ENCODE measurements at regions not wholly inside any gene's neighbourhood (a gene's known extent, or its start where the extent isn't known, plus 50 kb on each side); places are given as distances from the start of the nearest gene placed in this dataset.

DNA sequence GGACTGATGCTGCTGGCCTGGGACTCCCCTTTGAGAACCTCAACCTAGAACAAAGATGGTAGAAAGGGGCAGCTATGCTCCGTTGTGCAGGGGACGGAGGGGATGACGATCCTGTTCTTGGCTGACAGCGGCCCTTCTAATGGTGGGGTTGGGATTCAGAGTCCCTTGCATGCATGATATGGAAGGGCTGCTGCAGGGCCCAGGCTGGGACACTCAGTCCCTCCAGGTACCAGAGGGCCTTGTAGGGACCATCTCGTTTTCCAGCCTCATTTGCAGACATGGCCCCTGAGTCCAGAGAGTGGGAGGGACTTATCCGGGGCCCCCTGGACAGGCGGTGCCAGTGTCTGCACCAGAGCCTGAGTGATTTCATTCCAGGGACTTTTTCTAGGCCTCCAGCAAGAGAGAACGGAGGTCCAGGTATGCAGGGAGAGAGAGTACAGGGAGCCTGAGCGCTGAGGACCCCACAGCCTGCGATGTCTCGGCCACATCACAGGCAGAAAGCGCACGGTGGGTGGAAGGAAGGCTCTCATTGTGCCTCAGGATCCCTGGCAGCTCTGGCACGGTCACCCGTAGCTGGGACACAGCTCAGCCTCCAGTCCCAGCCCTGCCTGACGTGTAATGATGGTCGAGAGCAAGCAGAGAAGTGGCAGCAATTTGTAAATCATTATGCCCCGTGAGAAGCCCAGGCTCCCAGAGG lies 860.8 kb downstream of the TBC1D22A start:
- TF ChIP-seq FOS (IDR thresholded peaks at IDR 0.05; ENCODE audit: low read depth, low read length) = no peak
- TF ChIP-seq CEBPB (IDR thresholded peaks at IDR 0.05; ENCODE audit: low read depth, low read length) = no peak
- no peak for TF ChIP-seq POLR2A (IDR thresholded peaks at IDR 0.05; ENCODE audit: low read depth, low read length)
- TF ChIP-seq, protein P1, sequence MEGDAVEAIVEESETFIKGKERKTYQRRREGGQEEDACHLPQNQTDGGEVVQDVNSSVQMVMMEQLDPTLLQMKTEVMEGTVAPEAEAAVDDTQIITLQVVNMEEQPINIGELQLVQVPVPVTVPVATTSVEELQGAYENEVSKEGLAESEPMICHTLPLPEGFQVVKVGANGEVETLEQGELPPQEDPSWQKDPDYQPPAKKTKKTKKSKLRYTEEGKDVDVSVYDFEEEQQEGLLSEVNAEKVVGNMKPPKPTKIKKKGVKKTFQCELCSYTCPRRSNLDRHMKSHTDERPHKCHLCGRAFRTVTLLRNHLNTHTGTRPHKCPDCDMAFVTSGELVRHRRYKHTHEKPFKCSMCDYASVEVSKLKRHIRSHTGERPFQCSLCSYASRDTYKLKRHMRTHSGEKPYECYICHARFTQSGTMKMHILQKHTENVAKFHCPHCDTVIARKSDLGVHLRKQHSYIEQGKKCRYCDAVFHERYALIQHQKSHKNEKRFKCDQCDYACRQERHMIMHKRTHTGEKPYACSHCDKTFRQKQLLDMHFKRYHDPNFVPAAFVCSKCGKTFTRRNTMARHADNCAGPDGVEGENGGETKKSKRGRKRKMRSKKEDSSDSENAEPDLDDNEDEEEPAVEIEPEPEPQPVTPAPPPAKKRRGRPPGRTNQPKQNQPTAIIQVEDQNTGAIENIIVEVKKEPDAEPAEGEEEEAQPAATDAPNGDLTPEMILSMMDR (conservative IDR thresholded peaks at IDR 0.05; ENCODE audit: low read depth, low read length) = no peak
- TF ChIP-seq RAD21 (IDR thresholded peaks at IDR 0.05; ENCODE audit: low read length) = no peak
- no peak for TF ChIP-seq MAFK (IDR thresholded peaks at IDR 0.05; ENCODE audit: low read depth, low read length)
- no peak for TF ChIP-seq RFX5 (IDR thresholded peaks at IDR 0.05; ENCODE audit: low read depth, low read length)
- TF ChIP-seq NFE2L2 (IDR thresholded peaks at IDR 0.05; ENCODE audit: low read depth, low read length) = no peak

Data from IMR-90 (cell line).